ENCODE measurements at regions not wholly inside any gene's neighbourhood (a gene's known extent, or its start where the extent isn't known, plus 50 kb on each side); places are given as distances from the start of the nearest gene placed in this dataset.

GRCh38 chr5:130479045-130479804 lies 575.0 kb downstream of the CHSY3 start:
- no peaks in the 10 kb centered on the region for H3K36me3 ChIP-seq
- DNase-seq: no peak
- no peaks in the 10 kb centered on the region for H3K4me1 ChIP-seq
- ATAC-seq: no peak
- TF ChIP-seq, protein P1, sequence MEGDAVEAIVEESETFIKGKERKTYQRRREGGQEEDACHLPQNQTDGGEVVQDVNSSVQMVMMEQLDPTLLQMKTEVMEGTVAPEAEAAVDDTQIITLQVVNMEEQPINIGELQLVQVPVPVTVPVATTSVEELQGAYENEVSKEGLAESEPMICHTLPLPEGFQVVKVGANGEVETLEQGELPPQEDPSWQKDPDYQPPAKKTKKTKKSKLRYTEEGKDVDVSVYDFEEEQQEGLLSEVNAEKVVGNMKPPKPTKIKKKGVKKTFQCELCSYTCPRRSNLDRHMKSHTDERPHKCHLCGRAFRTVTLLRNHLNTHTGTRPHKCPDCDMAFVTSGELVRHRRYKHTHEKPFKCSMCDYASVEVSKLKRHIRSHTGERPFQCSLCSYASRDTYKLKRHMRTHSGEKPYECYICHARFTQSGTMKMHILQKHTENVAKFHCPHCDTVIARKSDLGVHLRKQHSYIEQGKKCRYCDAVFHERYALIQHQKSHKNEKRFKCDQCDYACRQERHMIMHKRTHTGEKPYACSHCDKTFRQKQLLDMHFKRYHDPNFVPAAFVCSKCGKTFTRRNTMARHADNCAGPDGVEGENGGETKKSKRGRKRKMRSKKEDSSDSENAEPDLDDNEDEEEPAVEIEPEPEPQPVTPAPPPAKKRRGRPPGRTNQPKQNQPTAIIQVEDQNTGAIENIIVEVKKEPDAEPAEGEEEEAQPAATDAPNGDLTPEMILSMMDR (IDR thresholded peaks at IDR 0.05): no peak
- H3K27ac ChIP-seq: no peak overlapping the region
- intact Hi-C loops (cut with DNase I): no loop called here
- WGBS, 2 donors: 81 to 87% methylated on average over 9 of the region's 9 CpGs
- H3K4me3 ChIP-seq: no peak overlapping the region
- FAIRE-seq: no peak
- no peaks in the 10 kb centered on the region for H3K9me3 ChIP-seq
- no peaks in the 10 kb centered on the region for H3K27me3 ChIP-seq

DNA sequence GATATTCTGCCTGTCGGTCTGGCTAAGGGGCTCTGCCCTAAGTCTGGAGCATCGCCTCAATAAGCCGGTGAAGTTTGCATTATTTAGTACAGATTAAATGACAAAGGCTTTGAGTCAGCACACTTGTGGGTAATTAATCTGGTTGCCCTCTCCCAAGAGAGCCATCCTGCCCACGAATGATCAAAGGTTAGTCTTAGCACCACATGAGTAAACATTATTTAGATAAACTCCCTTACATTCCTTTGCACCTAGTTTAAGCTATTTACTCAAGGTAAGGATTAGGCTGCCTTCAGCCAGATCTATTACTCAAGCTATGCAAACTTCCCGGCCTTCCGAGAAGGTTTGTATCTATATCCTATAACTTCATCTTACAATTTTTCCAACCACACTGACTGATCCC lies 572.1 kb downstream of the CHSY3 start:
- no peak for FAIRE-seq
- Histone ChIP-seq H3K4me1 (no peaks in the 10 kb centered on the region), H3K36me3 (no peaks in the 10 kb centered on the region), H3K27me3 (no peaks in the 10 kb centered on the region), H3K27ac (no peak overlapping the region), H3K9me3 (no peaks in the 10 kb centered on the region), H3K4me3 (no peak overlapping the region)
- no peak for ATAC-seq
- intact Hi-C loops (cut with DNase I): no loop called here
- no peak for DNase-seq
- TF ChIP-seq, protein P1 (IDR thresholded peaks at IDR 0.05): no peak
- WGBS, 2 donors: 57 to 60% methylated on average over 6 of the region's 6 CpGs

DNA sequence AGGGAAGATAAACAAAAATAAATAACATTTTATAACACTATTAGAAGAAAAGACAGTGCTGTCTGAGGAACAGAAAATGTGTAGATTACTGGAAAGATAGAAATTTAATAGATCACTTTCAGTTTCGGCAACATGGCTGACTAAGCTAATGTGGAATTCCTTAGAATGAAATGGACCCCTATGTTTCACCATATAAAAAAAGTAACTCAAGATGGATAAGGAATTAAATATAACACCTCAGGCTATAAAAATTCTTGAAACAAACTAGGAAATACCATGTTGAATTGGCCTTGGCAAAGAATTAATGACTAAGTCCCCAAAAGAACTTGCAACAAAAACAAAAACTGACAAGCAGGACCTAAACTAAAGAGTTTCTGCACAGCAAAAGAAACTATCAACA lies 558.3 kb downstream of the CHSY3 start:
- no peaks in the 10 kb centered on the region for H3K9me3 ChIP-seq
- H3K4me1 ChIP-seq: no peaks in the 10 kb centered on the region
- TF ChIP-seq, protein P1 (IDR thresholded peaks at IDR 0.05): no peak
- 76 to 79% methylated on average over 1 of the region's 1 CpG for WGBS, 2 donors
- H3K27me3 ChIP-seq: no peaks in the 10 kb centered on the region
- no peak overlapping the region for H3K27ac ChIP-seq
- no peak for DNase-seq
- H3K36me3 ChIP-seq: no peaks in the 10 kb centered on the region
- FAIRE-seq: no peak
- no peak for ATAC-seq
- intact Hi-C loops (cut with DNase I): no loop called here
- H3K4me3 ChIP-seq: no peak overlapping the region

- Histone ChIP-seq H3K9me3 (no peaks in the 10 kb centered on the region), H3K4me3 (no peak overlapping the region), H3K4me1 (no peaks in the 10 kb centered on the region), H3K27me3 (no peaks in the 10 kb centered on the region), H3K27ac (no peak overlapping the region), H3K36me3 (no peaks in the 10 kb centered on the region)
- DNase-seq (no peak), ATAC-seq (no peak), FAIRE-seq (no peak)
- 71 to 78% methylated on average over 2 of the region's 2 CpGs for WGBS, 2 donors
- intact Hi-C loops (cut with DNase I): no loop called here
- TF ChIP-seq, protein P1 (IDR thresholded peaks at IDR 0.05): no peak
Observed at GRCh38 chr5:130455175-130455574, 550.9 kb downstream of the CHSY3 start.

GRCh38 chr5:130452744-130453143 lies 548.5 kb downstream of the CHSY3 start:
- DNase-seq (no peak), ATAC-seq (no peak)
- TF ChIP-seq, protein P1 (IDR thresholded peaks at IDR 0.05): no peak

More at GRCh38 chr5:130452744-130453143, 548.5 kb downstream of the CHSY3 start:
- intact Hi-C loops (cut with DNase I): no loop called here
- H3K27me3 ChIP-seq: no peaks in the 10 kb centered on the region
- no peaks in the 10 kb centered on the region for H3K9me3 ChIP-seq
- 81 to 86% methylated on average over 1 of the region's 1 CpG for WGBS, 2 donors
- H3K36me3 ChIP-seq: no peaks in the 10 kb centered on the region
- H3K27ac ChIP-seq: no peak overlapping the region
- H3K4me1 ChIP-seq: no peaks in the 10 kb centered on the region
- FAIRE-seq: no peak
- H3K4me3 ChIP-seq: no peak overlapping the region

Data from pancreas (tissue), 10 donors.